ENCODE measurements at regions not wholly inside any gene's neighbourhood (a gene's known extent, or its start where the extent isn't known, plus 50 kb on each side); places are given as distances from the start of the nearest gene placed in this dataset.

DNA sequence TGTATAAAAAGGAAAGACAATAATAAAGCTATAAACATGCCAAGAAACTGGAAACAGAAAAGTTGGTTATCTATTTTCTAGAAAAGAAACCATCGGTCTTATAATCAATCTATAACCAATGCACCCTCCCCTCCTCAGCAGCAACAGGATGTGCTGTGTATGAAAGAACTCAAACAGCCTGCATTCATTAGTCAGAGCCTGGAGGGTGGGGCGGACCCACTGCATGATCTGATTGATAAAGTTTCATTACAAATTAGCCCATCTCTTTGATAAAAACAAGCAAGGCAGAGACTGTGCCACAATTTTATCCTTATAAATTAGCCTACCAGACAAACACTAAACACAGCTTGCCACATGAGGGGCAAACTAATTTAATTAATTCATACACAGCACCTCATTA, 448.1 kb downstream of the BCAT1 start:
- no peak for DNase-seq

GRCh38 chr12:24500421-24500820, 448.5 kb downstream of the BCAT1 start:
- DNase-seq = no peak

- DNase-seq = no peak
Measured at GRCh38 chr12:24499151-24500146, 449.5 kb downstream of the BCAT1 start.

GRCh38 chr12:24496755-24497154, 452.1 kb downstream of the BCAT1 start:
- no peak for DNase-seq

DNA sequence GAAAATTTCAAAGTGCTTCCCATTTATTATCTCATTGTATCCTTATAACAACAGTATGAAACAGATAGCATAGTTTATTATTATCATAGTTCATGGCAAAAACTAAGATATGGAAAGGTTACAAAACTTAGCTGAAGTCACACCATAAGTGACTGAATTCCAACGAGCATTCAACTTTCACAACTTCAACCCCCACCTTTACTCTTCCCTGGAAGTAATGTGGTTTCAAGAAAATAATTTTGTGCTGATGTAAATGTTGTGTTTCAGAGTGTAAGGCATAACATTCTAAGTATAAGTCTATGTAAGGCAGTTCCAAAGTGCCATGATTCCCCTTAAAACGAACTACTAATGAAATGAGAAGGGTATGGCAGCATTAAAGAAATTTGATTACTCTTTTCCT, 454.5 kb downstream of the BCAT1 start:
- DNase-seq = no peak

GRCh38 chr12:24491968-24492367, 456.9 kb downstream of the BCAT1 start:
- no peak for DNase-seq

DNA sequence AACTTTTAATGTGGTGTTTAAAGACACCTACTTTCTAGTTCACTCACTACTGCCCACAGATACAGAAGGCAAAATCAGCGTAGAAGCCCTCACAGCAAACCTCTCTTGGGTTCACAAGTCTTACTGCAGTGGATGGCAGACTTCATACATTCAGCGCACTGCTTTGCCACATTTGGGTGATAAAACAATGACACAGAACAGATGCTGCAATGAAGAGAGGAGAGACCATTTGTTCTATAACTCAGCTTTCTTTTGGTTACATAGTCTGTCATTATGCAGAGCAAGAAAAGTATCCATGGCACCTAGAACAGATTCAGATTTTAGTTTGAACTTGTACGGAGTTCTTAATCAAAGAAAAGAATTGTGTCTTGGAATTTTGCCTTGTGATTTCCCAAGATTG, 459.0 kb downstream of the BCAT1 start:
- DNase-seq = no peak

DNA sequence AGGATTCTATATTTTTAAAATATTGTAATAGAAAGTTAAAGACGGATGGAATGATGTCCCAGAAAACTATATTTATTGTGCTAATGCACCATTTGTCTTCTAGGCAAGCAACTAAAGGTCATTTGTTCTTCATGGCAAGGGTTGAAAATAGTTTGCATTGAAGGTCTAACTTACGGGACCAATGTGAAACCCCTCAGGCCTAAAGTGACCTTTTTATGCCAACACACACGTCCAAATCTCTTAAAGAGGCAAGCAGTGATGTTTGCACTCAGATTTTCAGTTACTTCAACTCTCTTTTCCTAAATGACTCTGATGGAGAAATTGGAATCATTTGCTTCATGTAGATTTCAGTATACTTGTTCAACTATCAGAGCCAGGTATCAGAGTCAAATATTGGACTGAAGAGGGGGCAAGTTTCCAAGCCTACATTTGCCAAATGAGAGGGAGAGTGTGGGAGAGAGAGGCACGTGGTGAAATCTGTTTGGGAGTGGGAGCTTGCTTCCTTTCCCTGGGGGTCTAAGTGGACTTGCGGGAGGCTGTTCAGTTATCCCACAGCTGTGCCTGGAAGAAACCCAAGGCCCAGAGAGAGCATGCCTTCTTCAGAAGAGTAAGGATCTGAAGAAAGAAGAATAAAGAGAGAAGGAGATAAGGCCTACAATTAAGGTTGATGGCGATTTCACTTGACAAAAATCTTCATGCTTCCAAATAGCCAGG, 459.8 kb downstream of the BCAT1 start:
- no peak for DNase-seq

DNA sequence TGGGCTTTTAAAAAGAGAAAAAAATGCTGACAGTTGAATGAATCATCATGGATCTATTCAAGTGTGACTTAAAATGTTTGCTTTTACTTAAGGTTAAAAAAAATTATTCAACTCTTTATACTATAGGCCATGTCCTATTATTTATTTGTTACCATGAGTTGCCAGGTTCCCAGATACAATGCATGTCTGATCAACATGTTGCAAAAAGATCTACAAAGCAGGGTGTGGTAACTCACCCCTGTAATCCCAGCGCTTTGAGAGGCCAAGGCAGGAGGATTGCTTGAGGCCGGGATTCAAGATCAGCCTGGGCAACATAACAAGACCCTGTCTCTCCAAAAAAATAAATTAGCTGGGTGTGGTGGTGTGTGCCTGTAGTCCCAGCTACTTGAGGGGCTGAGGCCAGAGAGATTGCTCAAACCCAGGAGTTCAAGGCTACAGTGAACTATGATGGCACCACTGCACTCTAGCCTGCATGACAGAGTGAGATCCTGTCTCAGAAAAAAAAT, 460.8 kb downstream of the BCAT1 start:
- no peak for DNase-seq

GRCh38 chr12:24487606-24488005, 461.3 kb downstream of the BCAT1 start:
- no peak for DNase-seq

- DNase-seq = no peak
Measured at GRCh38 chr12:24483732-24484131, 465.2 kb downstream of the BCAT1 start.

DNA sequence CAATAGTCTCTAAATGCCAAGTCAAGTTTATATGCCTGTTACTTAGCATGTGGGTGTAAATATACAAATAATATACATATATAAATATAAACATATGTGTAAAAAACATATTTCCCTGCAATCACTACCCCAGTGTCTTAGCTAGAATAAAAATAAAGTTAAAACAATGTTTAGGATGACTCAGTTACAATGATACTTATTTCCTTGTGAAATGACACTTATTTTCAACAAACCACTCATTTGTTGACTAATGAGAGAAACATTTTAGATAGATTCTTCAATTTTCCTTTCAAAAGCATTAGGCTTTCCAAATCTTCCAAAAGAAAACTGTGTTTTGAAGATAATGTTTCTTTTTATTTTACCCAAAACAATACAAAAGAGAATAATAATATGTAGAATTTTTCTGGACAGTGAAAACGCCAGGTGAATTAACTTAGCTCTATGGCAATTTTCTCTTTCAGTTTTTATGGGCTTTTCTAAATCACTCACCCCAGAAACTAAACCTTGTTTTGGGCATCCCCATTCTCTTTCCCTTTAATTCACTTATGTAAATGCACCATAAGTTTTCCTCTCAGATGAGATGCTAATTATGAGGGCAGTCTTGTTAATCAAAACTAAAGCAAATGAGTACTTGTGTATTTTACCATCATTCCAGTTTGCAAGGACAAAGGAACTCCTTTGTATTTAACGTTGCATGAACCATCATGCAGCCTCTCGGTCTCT, 465.9 kb downstream of the BCAT1 start:
- peak in 1 of 2 experiments; percentile 23 for DNase-seq

GRCh38 chr12:24482044-24482443, 466.9 kb downstream of the BCAT1 start:
- no peak for DNase-seq

DNA sequence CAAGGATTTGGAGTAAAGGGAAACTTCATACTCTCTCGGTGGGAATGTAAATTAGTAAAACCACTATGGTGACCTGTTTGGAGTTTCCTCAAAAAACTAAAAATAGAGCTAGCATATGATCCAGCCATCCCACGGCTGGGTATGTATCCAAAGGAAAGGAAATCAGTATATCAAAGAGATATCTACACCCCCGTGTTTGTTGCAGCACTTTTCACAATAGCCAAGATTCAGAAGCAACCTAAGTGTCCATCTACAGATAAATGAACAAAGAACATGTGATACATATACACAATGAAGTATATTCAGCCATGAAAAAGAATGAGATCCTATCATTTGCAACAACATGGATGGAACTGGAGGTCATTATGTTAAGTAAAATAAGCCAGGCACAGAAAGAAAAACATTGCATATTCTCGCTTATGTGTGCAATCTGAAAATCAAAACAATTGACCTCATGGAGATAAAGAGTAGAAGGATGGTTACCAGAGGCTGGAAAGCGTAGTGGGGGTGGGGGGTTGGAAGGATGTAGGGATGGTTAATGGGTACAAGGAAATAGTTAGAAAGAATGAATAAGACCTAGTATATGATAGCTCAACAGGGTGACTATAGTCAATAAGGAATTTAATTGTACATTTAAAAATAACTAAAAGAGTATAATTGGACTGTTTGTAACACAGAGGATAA, 468.0 kb downstream of the BCAT1 start:
- DNase-seq = no peak

DNA sequence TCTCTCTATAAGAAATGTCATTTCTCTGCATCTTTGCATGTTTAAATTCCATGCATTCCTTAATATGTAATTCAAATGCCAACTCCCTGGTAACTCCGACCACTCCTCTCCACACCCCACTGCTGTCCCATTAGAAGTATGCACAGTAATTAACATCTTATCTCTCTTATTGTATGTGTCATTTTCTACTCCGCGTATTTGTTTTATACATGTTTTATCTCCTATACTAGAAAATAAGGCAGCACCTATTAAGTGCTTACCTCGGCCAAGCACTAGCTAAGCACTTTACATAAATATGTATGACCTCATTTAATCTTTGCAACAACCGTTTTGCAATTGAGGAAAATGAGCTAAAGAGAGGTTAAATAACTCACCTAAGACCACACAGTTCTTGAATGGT, 469.8 kb downstream of the BCAT1 start:
- no peak for DNase-seq

- peak; percentile 17 to 69 for DNase-seq
Measured at GRCh38 chr12:24478254-24478653, 470.6 kb downstream of the BCAT1 start.

DNA sequence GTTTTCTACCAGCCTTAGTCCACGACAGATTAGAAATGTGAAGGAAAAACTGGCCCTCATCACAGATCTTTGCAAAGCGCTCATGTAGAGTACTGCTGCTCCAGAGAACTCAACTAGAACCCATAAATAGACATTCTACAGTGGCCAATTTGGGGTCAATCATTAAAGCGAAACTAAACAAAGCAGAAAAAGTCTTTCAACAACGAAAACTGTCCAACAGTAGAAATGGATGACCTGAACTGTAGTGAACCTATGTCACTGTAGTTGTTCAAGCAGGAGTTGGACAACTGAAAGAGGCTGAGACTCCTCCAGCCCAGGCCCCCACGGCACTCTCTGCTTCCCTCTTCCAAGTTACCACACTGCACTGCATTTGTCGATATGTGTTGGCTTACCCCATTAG, 472.6 kb downstream of the BCAT1 start:
- DNase-seq = no peak

DNA sequence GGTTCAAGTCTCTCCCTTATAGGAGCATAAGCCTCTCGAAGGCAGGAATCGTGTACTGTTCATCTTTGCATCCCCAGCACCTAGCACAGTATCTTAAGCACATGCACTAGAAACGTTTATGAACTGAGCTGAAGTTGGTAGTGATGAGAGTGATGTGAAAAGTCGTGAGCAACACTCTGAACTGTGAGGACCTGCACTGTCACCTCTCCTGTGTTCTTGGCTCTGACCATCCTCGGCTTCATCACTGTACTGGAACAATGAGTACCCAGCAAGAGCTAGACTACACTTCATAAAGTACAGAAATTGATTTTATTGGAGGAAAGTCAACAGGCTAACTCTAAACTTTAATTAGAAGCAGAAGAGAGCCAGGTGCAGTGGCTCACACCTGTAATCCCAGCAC, 473.6 kb downstream of the BCAT1 start:
- DNase-seq = no peak

DNA sequence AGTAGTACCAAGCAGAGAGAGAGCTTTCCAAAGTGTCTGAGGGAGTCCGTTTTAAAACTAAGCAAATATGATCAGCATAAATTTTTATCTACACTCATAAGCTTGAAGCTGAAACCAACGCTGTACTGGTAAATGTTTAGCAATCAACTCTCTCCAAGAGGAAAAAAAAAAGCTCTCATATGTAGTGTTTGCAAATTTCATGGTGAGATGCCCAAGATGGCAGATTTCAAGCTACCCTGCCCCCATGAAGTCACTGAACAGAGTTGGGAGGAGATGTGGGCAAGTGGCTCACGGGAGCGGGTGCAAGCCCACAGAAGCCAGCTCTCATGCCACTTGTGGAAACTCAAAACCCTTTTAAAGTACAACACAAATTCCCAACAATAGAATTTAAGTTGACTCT, 475.8 kb downstream of the BCAT1 start:
- no peak for DNase-seq

DNA sequence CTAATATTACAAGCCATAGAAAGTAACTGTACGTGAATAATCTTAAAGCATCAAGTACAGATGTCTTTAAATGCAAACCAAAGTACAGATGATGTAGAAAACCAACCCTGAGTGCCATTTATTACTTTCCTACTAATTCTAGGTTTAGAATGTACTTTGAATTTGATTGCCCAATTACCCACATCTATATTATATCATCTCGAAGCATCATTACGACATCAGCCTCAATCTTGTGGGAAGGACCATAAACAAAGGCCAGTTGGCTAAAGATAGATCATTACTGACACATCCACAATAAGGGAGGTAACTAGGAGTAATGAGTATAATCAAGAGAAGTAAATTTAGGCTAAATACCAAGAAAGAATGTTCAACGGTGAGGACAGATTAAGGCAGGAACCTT, 478.9 kb downstream of the BCAT1 start:
- DNase-seq = peak in 1 of 2 experiments; percentile 67

GRCh38 chr12:24469089-24469488, 479.8 kb downstream of the BCAT1 start:
- DNase-seq = no peak

DNA sequence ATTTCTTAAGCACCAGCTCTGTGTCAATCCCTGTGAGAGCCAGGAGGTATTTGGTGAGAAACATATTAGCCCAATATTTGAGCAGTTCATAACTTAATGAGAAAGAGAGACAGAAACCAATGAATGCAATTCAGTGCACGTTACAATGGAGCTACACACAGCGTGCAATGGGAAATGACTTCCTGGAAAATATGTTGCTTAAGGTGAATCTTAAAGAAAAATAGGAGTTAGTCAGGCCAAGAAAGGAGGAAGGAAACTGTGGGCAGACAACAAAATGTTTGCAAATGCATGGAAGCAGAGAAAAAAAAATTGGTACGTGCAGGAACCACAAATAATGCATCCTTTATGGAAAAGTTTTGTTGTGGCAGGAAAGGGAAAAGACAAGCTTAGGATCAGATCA, 481.7 kb downstream of the BCAT1 start:
- no peak for DNase-seq

DNA sequence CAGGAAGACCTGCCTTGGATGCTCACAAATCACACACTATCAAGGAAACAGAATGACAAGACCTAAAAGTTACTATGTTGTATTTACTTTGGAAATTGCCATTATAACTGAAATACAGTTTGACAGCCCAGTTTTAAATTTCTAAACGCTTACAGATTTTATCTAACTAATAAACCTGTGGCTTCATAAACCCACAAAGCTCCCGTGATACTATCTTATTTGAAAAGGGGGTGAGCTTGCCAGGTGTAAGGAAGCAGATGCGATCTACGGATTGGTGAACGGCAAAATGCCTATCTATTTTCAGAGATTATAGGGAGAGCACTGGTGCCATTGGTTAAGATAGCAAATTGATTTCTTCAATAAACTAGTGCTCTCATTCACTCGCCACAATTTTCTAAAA, 485.5 kb downstream of the BCAT1 start:
- DNase-seq = no peak

Measured in NCI-H2081 (cell line).